GM18907 (cell line): ENCODE measurements at regions not wholly inside any gene's neighbourhood (a gene's known extent, or its start where the extent isn't known, plus 50 kb on each side); places are given as distances from the start of the nearest gene placed in this dataset.
"Not testable (repeated sequence)": the region's sequence is repeated elsewhere in the genome, so short reads cannot be mapped to it uniquely, and the experiment has no call there.

ENCODE experiments used
- ATAC-seq: cut with Tn5 transposase; IDR thresholded peaks from one replicate; pipeline ENCODE4 v1.9.1; 2021; ENCODE audit warnings: mild to moderate bottlenecking, moderate library complexity; ENCODE audit not compliant: unreplicated experiment

DNA sequence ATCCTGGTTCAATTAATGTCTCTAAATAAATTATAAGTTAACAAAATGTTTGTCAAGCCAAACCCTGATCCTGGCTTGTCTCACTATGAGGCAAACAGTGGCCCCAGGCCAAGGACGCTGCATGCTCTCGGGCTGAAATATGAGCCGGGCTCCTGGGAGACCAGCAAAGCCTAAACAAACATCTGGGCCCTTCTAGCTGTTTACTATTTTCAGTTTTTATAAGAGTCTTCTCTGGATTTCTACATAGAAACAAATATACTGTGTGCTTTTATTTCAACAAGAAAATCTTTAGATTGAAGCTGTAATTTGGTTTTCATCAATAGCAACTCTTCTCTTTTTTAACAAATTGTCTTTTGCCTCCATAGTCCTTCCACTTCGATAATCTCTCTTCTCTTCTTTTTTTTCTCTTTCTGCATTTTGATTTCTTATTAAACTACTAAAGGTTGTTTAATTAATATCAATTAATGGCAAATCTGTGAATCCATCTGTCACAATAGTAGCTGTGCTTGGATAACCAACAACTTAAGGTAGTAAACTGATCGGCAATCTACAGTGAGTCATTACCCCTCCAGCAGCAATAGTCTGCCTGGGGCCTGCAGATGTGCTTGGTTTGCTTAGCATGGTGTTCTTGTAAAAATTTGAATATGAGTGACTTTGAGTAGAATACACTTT lies 83.3 kb upstream of the DNAJC1 start:
- ATAC-seq = no peak

- ATAC-seq = not testable (repeated sequence)
Measured at GRCh38 chr10:22079921-22080320, 76.4 kb upstream of the DNAJC1 start.

DNA sequence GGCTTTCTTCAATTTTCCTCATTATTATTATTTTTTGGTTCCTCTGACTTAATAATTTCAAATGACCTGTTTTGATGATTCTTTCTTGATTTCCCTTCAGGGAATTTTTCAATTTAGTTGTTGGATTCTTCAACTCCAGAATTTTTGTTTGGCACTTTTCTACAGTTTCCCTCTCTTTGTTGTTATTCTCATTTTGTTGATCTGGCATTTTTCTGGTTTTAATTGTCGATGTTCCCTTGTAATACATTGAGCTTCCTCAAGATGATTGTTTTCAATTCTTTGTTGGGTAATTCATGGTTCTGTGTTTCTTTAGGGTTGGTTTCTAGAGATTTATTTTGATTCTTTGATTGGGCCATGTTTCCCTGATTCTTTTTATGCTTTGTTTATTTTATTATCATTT lies 67.8 kb upstream of the DNAJC1 start:
- no peak for ATAC-seq

DNA sequence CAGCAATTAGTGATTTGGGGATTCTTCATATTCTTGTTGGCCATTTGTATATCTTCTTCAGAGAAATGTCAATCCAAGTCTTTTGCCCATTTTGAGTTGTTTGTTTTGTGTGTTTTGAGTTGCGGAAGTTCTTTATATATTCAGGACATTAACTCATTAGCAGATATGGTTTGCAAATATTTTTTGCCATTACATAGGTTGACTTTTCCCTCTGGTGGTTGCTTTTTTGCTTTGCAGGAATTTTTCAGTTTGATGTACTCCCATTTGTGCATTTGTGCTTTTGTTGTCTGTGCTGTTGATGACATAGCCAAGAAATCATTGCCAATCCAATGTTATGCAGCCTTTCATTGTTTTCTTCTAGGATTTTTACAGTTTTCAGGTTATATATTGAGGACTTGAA lies 63.6 kb upstream of the DNAJC1 start:
- ATAC-seq = no peak

- not testable (repeated sequence) for ATAC-seq
Measured at GRCh38 chr10:22060984-22061383, 57.5 kb upstream of the DNAJC1 start.

- ATAC-seq = no peak
Measured at GRCh38 chr10:22058201-22058600, 54.7 kb upstream of the DNAJC1 start.

GRCh38 chr10:22054961-22055360 lies 51.4 kb upstream of the DNAJC1 start:
- no peak for ATAC-seq
